ENCODE measurements at regions not wholly inside any gene's neighbourhood (a gene's known extent, or its start where the extent isn't known, plus 50 kb on each side); places are given as distances from the start of the nearest gene placed in this dataset.

DNA sequence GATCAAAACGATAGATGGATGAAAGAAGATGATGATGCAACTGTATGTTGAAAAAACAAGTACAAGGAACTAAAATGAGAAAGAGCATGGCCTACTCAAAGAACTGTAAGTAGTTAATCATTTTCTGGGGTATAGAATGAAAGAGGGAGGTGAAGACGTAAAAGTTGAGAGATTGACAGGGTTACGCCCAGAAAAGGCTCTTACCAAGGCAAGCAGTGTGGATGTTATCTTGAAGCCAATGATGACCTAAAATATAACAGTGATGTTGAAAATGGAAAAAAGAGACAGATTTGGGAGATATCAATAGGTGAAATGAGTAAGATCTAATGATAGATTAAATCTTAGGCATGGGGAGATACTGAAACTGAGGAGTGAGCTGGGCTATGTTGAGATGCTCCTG lies 80.4 kb upstream of the GNAQ start:
- TF ChIP-seq CTCF (IDR thresholded peaks at IDR 0.05) (no peak), POLR2AphosphoS5 (IDR thresholded peaks at IDR 0.05) (no peak), EP300 (IDR thresholded peaks at IDR 0.05) (no peak)
